ENCODE measurements at regions not wholly inside any gene's neighbourhood (a gene's known extent, or its start where the extent isn't known, plus 50 kb on each side); places are given as distances from the start of the nearest gene placed in this dataset.

DNA sequence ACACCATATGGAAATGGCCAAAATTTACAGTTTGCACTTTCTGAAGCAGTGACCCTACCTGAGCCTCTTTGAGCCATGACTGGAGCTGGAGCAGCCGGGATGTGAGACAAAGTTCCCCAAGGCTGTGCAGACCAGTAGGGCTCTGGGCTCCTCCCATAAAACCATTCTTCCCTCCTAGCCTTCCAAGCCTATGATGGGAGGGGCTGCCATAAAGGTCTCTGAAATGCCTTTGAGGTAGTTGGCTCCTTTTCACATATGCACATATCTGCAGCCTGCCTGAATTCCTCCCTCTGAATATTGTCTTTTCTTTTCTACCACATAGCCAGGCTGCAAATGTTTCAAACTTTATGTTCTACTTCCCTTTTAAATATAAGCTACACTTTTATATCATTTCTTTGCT is 516.6 kb upstream of the POM121L12 start:
- TF ChIP-seq, protein P1, sequence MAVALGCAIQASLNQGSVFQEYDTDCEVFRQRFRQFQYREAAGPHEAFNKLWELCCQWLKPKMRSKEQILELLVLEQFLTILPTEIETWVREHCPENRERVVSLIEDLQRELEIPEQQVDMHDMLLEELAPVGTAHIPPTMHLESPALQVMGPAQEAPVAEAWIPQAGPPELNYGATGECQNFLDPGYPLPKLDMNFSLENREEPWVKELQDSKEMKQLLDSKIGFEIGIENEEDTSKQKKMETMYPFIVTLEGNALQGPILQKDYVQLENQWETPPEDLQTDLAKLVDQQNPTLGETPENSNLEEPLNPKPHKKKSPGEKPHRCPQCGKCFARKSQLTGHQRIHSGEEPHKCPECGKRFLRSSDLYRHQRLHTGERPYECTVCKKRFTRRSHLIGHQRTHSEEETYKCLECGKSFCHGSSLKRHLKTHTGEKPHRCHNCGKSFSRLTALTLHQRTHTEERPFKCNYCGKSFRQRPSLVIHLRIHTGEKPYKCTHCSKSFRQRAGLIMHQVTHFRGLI (tag by site-specific recombination; IDR thresholded peaks at IDR 0.05), result no peak
- TF ChIP-seq CTCF (tag by site-specific recombination; IDR thresholded peaks at IDR 0.05) (no peak), ZNF335 (tag by site-specific recombination; conservative IDR thresholded peaks at IDR 0.05) (no peak), HOXD13 (CRISPR knock-in tag; IDR thresholded peaks at IDR 0.05; ENCODE audit: borderline replicate concordance) (no peak), KLF7 (tag by site-specific recombination; IDR thresholded peaks at IDR 0.05; ENCODE audit: borderline replicate concordance) (no peak), ZNF140 (tag by site-specific recombination; IDR thresholded peaks at IDR 0.05) (no peak), ZNF133 (tag by site-specific recombination; IDR thresholded peaks at IDR 0.05) (no peak)
- TF ChIP-seq, protein P2, sequence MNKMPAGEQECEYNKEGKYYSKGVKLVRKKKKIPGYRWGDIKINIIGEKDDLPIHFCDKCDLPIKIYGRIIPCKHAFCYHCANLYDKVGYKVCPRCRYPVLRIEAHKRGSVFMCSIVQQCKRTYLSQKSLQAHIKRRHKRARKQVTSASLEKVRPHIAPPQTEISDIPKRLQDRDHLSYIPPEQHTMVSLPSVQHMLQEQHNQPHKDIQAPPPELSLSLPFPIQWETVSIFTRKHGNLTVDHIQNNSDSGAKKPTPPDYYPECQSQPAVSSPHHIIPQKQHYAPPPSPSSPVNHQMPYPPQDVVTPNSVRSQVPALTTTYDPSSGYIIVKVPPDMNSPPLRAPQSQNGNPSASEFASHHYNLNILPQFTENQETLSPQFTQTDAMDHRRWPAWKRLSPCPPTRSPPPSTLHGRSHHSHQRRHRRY (tag by site-specific recombination; IDR thresholded peaks at IDR 0.05), result no peak

Data from HEK293 (cell line).